Fibroblast of lung (primary cell): ENCODE measurements at regions not wholly inside any gene's neighbourhood (a gene's known extent, or its start where the extent isn't known, plus 50 kb on each side); places are given as distances from the start of the nearest gene placed in this dataset.

Experiments
- DNase-seq, 2 donors: peaks; one replicate each; pipeline versions ENCODE4 v3.0.0 to v3.0.0-alpha.2; 2010; ENCODE audit warnings: low read depth in 2 of 2
- H2AFZ ChIP-seq: 2 replicates; pipeline ENCODE4 v1.5.1; 2012; ENCODE audit warnings: low read length, control low read depth, inconsistent platforms
- H3K27ac ChIP-seq: 2 replicates; pipeline ENCODE4 v1.5.1; 2011; ENCODE audit warnings: low read length, control low read depth; ENCODE audit not compliant: insufficient read depth
- H3K27me3 ChIP-seq: 2 replicates; pipeline ENCODE4 v1.5.1; 2011; ENCODE audit warnings: mild to moderate bottlenecking, low read length; ENCODE audit not compliant: control insufficient read depth, insufficient read depth
- H3K36me3 ChIP-seq: 2 replicates; pipeline ENCODE4 v1.5.1; 2011; ENCODE audit warnings: low read length; ENCODE audit not compliant: control insufficient read depth, insufficient read depth
- H3K4me1 ChIP-seq: 2 replicates; pipeline ENCODE4 v1.5.1; 2011; ENCODE audit warnings: low read length; ENCODE audit not compliant: control insufficient read depth, insufficient read depth; ENCODE audit errors: extremely low read depth
- H3K4me2 ChIP-seq: 2 replicates; pipeline ENCODE4 v1.5.1; 2011; ENCODE audit warnings: low read length, control low read depth; ENCODE audit not compliant: insufficient read depth; ENCODE audit errors: extremely low read depth
- H3K4me3 ChIP-seq, 4 experiments: fragments of 200-600 bp in 1 of 4; sonication (generic) in 1 of 4; replicated peaks in 1 of 4; 2 replicates each; pipeline ENCODE4 v1.5.1; 2011 to 2016; ENCODE audit warnings: low read length in 4 of 4, low read depth in 3 of 4, mild to moderate bottlenecking in 3 of 4, control low read depth in 2 of 4, inconsistent platforms in 1 of 4, mixed read lengths in 1 of 4; ENCODE audit not compliant: insufficient read depth in 1 of 4; ENCODE audit errors: control extremely low read depth in 1 of 4
- H3K79me2 ChIP-seq: 2 replicates; pipeline ENCODE4 v1.5.1; 2012; ENCODE audit warnings: mild to moderate bottlenecking, low read length, inconsistent platforms; ENCODE audit not compliant: control insufficient read depth, insufficient read depth
- H3K9ac ChIP-seq: 2 replicates; pipeline ENCODE4 v1.5.1; 2011; ENCODE audit warnings: mild to moderate bottlenecking, low read length, control low read depth; ENCODE audit not compliant: insufficient read depth
- H3K9me3 ChIP-seq: 2 replicates; pipeline ENCODE4 v1.5.1; 2012; ENCODE audit warnings: low read depth, low read length; ENCODE audit not compliant: control insufficient read depth, insufficient read depth
- H4K20me1 ChIP-seq: 2 replicates; pipeline ENCODE4 v1.5.1; 2011; ENCODE audit warnings: low read length; ENCODE audit not compliant: control insufficient read depth, insufficient read depth; ENCODE audit errors: extremely low read depth
- CTCF ChIP-seq, 2 donors: IDR thresholded peaks in 1 of 2; conservative IDR thresholded peaks in 1 of 2; 1 replicate in 1 of 2; 2 replicates in 1 of 2; pipeline ENCODE4 v1.5.1; 2011 to 2012; ENCODE audit warnings: low read length in 2 of 2, control low read depth in 1 of 2, inconsistent platforms in 1 of 2, low read depth in 1 of 2, mild to moderate bottlenecking in 1 of 2
- EZH2 ChIP-seq: IDR thresholded peaks from 2 replicates; pipeline ENCODE4 v1.5.1; 2012; ENCODE audit warnings: low read length, control low read depth, mild to moderate bottlenecking; ENCODE audit errors: missing control alignments

- no peak overlapping the region for H3K27ac ChIP-seq
- no peaks in the 10 kb centered on the region for H3K4me1 ChIP-seq
- H3K27me3 ChIP-seq: no peaks in the 10 kb centered on the region
- H3K79me2 ChIP-seq: no peaks in the 10 kb centered on the region
- no peaks in the 10 kb centered on the region for H3K36me3 ChIP-seq
- no peak for TF ChIP-seq EZH2
- TF ChIP-seq CTCF (conservative IDR thresholded peaks at IDR 0.05 in 1 of 2, IDR thresholded peaks at IDR 0.05 in 1 of 2; ENCODE audit: low read depth in 1 of 2, low read length in 2 of 2): no peak
- H4K20me1 ChIP-seq: no peaks in the 10 kb centered on the region
- no peak overlapping the region for H2AFZ ChIP-seq
- DNase-seq: no peak
- no peak overlapping the region for H3K4me2 ChIP-seq
- H3K9ac ChIP-seq: no peak overlapping the region
- H3K9me3 ChIP-seq: no peaks in the 10 kb centered on the region
- H3K4me3 ChIP-seq: no peak overlapping the region
Observed at GRCh38 chr5:83846624-83847350, 126.1 kb upstream of the HAPLN1 start.

GRCh38 chr5:83844449-83845068 is 123.9 kb upstream of the HAPLN1 start:
- Histone ChIP-seq H2AFZ (peak overlapping the region; percentile 51), H3K9me3 (no peaks in the 10 kb centered on the region), H3K79me2 (no peaks in the 10 kb centered on the region), H3K27ac (no peak overlapping the region), H3K4me2 (peak overlapping the region; percentile 83), H3K4me1 (no peaks in the 10 kb centered on the region), H3K27me3 (no peaks in the 10 kb centered on the region), H3K4me3 (peak overlapping the region in 1 of 4 experiments; percentile 25), H3K9ac (no peak overlapping the region), H3K36me3 (no peaks in the 10 kb centered on the region), H4K20me1 (no peaks in the 10 kb centered on the region)
- DNase-seq: peak; percentile 91 to 95
- TF ChIP-seq CTCF (conservative IDR thresholded peaks at IDR 0.05 in 1 of 2, IDR thresholded peaks at IDR 0.05 in 1 of 2; ENCODE audit: low read depth in 1 of 2, low read length in 2 of 2): no peak
- TF ChIP-seq EZH2: no peak

- Histone ChIP-seq H3K9ac (no peak overlapping the region), H3K27me3 (no peaks in the 10 kb centered on the region), H3K9me3 (no peaks in the 10 kb centered on the region), H3K4me3 (no peak overlapping the region), H3K4me1 (no peaks in the 10 kb centered on the region), H3K27ac (no peak overlapping the region), H2AFZ (no peak overlapping the region), H3K79me2 (no peaks in the 10 kb centered on the region), H3K4me2 (no peak overlapping the region), H4K20me1 (no peaks in the 10 kb centered on the region), H3K36me3 (no peaks in the 10 kb centered on the region)
- TF ChIP-seq EZH2 (no peak), CTCF (conservative IDR thresholded peaks at IDR 0.05 in 1 of 2, IDR thresholded peaks at IDR 0.05 in 1 of 2; ENCODE audit: low read depth in 1 of 2, low read length in 2 of 2) (no peak)
- DNase-seq: no peak
Observed at GRCh38 chr5:83839788-83840187, 119.1 kb upstream of the HAPLN1 start.
